ENCODE measurements at regions not wholly inside any gene's neighbourhood (a gene's known extent, or its start where the extent isn't known, plus 50 kb on each side); places are given as distances from the start of the nearest gene placed in this dataset.
A peak's percentile ranks its signal among the peaks of the same experiment; 100 is the strongest.

- Mint-ChIP-seq H3K36me3 (ENCODE audit: low read depth) (peaks cover 5% of the 10 kb centered on the region), H3K27me3 (no peaks in the 10 kb centered on the region), H3K4me1 (ENCODE audit: low read depth) (peaks cover 18% of the 10 kb centered on the region), H3K4me3 (no peak overlapping the region), H3K27ac (no peak overlapping the region), H3K9me3 (no peaks in the 10 kb centered on the region)
Measured at GRCh38 chr7:66864294-66864693, 56.7 kb upstream of the TMEM248 start.

- peaks cover 11% of the 10 kb centered on the region for H3K36me3 Mint-ChIP-seq (ENCODE audit: low read depth)
- peaks cover 18% of the 10 kb centered on the region for H3K4me1 Mint-ChIP-seq (ENCODE audit: low read depth)
- no peaks in the 10 kb centered on the region for H3K27me3 Mint-ChIP-seq
- no peaks in the 10 kb centered on the region for H3K9me3 Mint-ChIP-seq
- H3K4me3 Mint-ChIP-seq, result no peak overlapping the region
- no peak overlapping the region for H3K27ac Mint-ChIP-seq
Measured at GRCh38 chr7:66865290-66865864, 55.6 kb upstream of the TMEM248 start.

GRCh38 chr7:66867198-66867790, 53.7 kb upstream of the TMEM248 start:
- Mint-ChIP-seq H3K36me3 (ENCODE audit: low read depth) (peaks cover 18% of the 10 kb centered on the region), H3K27ac (no peak overlapping the region), H3K9me3 (no peaks in the 10 kb centered on the region), H3K4me3 (no peak overlapping the region), H3K4me1 (ENCODE audit: low read depth) (peaks cover 18% of the 10 kb centered on the region), H3K27me3 (no peaks in the 10 kb centered on the region)

GRCh38 chr7:66869660-66870450, 51.2 kb upstream of the TMEM248 start:
- Mint-ChIP-seq H3K36me3 (ENCODE audit: low read depth) (peaks cover 14% of the 10 kb centered on the region), H3K9me3 (no peaks in the 10 kb centered on the region), H3K4me1 (ENCODE audit: low read depth) (peaks cover 18% of the 10 kb centered on the region), H3K27ac (peak overlapping the region; percentile 77), H3K4me3 (no peak overlapping the region), H3K27me3 (no peaks in the 10 kb centered on the region)

- Mint-ChIP-seq H3K9me3 (no peaks in the 10 kb centered on the region), H3K4me3 (no peak overlapping the region), H3K27ac (peak overlapping the region; percentile 60), H3K4me1 (ENCODE audit: low read depth) (peaks cover 18% of the 10 kb centered on the region), H3K27me3 (no peaks in the 10 kb centered on the region), H3K36me3 (ENCODE audit: low read depth) (peaks cover 14% of the 10 kb centered on the region)
Measured at GRCh38 chr7:66871076-66871475, 49.9 kb upstream of the TMEM248 start.

Data from stimulated activated naive CD8-positive, alpha-beta T cell treated with anti-CD3 and anti-CD28 coated beads, Interleukin-15, Interleukin-2, amounts not matched to agents 100 ng/mL and 50 ng/mL, for 24 hours (primary cell).